ENCODE measurements at regions not wholly inside any gene's neighbourhood (a gene's known extent, or its start where the extent isn't known, plus 50 kb on each side); places are given as distances from the start of the nearest gene placed in this dataset.

GRCh38 chr1:36697836-36698605 lies 215.3 kb upstream of the CSF3R start:
- no peak for TF ChIP-seq CSRNP3 (CRISPR knock-in tag; IDR thresholded peaks at IDR 0.05)
- no peak for TF ChIP-seq ARNTL (CRISPR knock-in tag; IDR thresholded peaks at IDR 0.05; ENCODE audit: borderline replicate concordance, low read depth)
- TF ChIP-seq RARB (CRISPR knock-in tag; IDR thresholded peaks at IDR 0.05), result no peak
- no peak for TF ChIP-seq ZFP30 (CRISPR knock-in tag; IDR thresholded peaks at IDR 0.05)
- TF ChIP-seq ZNF565 (CRISPR knock-in tag; conservative IDR thresholded peaks at IDR 0.05; ENCODE audit: low read depth), result no peak
